H9 (cell line): ENCODE measurements at regions not wholly inside any gene's neighbourhood (a gene's known extent, or its start where the extent isn't known, plus 50 kb on each side); places are given as distances from the start of the nearest gene placed in this dataset.

Experiments
- DNase-seq: peaks from one replicate; pipeline ENCODE4 v3.0.0-alpha.2; 2017
- H2AFZ ChIP-seq: one replicate; pipeline ENCODE4 v1.6.1; 2013; ENCODE audit warnings: mild to moderate bottlenecking, low read length, control low read depth, moderate library complexity
- H2AK5ac ChIP-seq: 2 replicates; pipeline ENCODE4 v1.6.1; 2013; ENCODE audit warnings: low read length, control low read depth, mixed read lengths; ENCODE audit not compliant: insufficient read length
- H2BK120ac ChIP-seq: one replicate; pipeline ENCODE4 v1.6.1; 2013; ENCODE audit warnings: low read depth, mild to moderate bottlenecking, low read length, control low read depth, inconsistent platforms; ENCODE audit not compliant: poor library complexity, severe bottlenecking
- H2BK12ac ChIP-seq: 2 replicates; pipeline ENCODE4 v1.6.1; 2013; ENCODE audit warnings: low read length, control low read depth, mixed read lengths, low read depth; ENCODE audit not compliant: insufficient read length
- H2BK15ac ChIP-seq: 2 replicates; pipeline ENCODE4 v1.6.1; 2013; ENCODE audit warnings: low read depth, low read length, control low read depth
- H2BK20ac ChIP-seq: one replicate; pipeline ENCODE4 v1.6.1; 2013; ENCODE audit warnings: low read depth, mild to moderate bottlenecking, low read length, control low read depth, inconsistent platforms; ENCODE audit not compliant: poor library complexity, severe bottlenecking
- H2BK5ac ChIP-seq: 2 replicates; pipeline ENCODE4 v1.6.1; 2013; ENCODE audit warnings: low read length, control low read depth, mixed read lengths; ENCODE audit not compliant: insufficient read length
- H3K14ac ChIP-seq: 2 replicates; pipeline ENCODE4 v1.6.1; 2013; ENCODE audit warnings: low read length, control low read depth; ENCODE audit not compliant: insufficient read depth
- H3K18ac ChIP-seq: 2 replicates; pipeline ENCODE4 v1.6.1; 2013; ENCODE audit warnings: low read depth, mild to moderate bottlenecking, mixed read lengths, low read length, control low read depth; ENCODE audit not compliant: insufficient read length
- H3K23ac ChIP-seq: 2 replicates; pipeline ENCODE4 v1.6.1; 2013; ENCODE audit warnings: low read length, control low read depth, mixed read lengths, low read depth; ENCODE audit not compliant: insufficient read length
- H3K23me2 ChIP-seq: 2 replicates; pipeline ENCODE4 v1.6.1; 2013; ENCODE audit warnings: low read depth, mild to moderate bottlenecking, mixed read lengths, low read length, control low read depth; ENCODE audit not compliant: insufficient read length, poor library complexity, severe bottlenecking
- H3K27ac ChIP-seq: 2 replicates; pipeline ENCODE4 v1.5.1; 2013; ENCODE audit warnings: low read length, control low read depth, mixed read lengths, low read depth; ENCODE audit not compliant: insufficient read length
- H3K27me3 ChIP-seq: 2 replicates; pipeline ENCODE4 v1.6.1; 2013; ENCODE audit warnings: low read length, control low read depth, inconsistent platforms; ENCODE audit not compliant: insufficient read depth
- H3K4ac ChIP-seq: 2 replicates; pipeline ENCODE4 v1.6.1; 2013; ENCODE audit warnings: low read depth, mild to moderate bottlenecking, control low read depth, inconsistent platforms, low read length, moderate library complexity
- H3K4me1 ChIP-seq: 2 replicates; pipeline ENCODE4 v1.6.1; 2013; ENCODE audit warnings: low read length, control low read depth, inconsistent platforms; ENCODE audit not compliant: insufficient read depth
- H3K4me2 ChIP-seq: 2 replicates; pipeline ENCODE4 v1.6.1; 2013; ENCODE audit warnings: low read length, control low read depth, mixed read lengths; ENCODE audit not compliant: insufficient read length, insufficient read depth
- H3K56ac ChIP-seq: 2 replicates; pipeline ENCODE4 v1.6.1; 2013; ENCODE audit warnings: low read depth, mild to moderate bottlenecking, mixed read lengths, low read length, control low read depth; ENCODE audit not compliant: insufficient read length
- H3K79me1 ChIP-seq: 2 replicates; pipeline ENCODE4 v1.6.1; 2013; ENCODE audit warnings: low read depth, mild to moderate bottlenecking, moderate library complexity, low read length, control low read depth, inconsistent platforms; ENCODE audit not compliant: insufficient read depth, poor library complexity, severe bottlenecking
- H3K79me2 ChIP-seq: 2 replicates; pipeline ENCODE4 v1.6.1; 2013; ENCODE audit warnings: low read length, control low read depth, inconsistent platforms; ENCODE audit not compliant: insufficient read depth
- H3K9ac ChIP-seq: 2 replicates; pipeline ENCODE4 v1.6.1; 2013; ENCODE audit warnings: low read length, control low read depth, mixed read lengths; ENCODE audit not compliant: insufficient read length; ENCODE audit errors: extremely low read depth
- H3K9me3 ChIP-seq: one replicate; pipeline ENCODE4 v1.6.1; 2013; ENCODE audit warnings: low read depth, low read length, inconsistent platforms; ENCODE audit not compliant: control insufficient read depth
- H3T11ph ChIP-seq: one replicate; pipeline ENCODE4 v1.6.1; 2013; ENCODE audit warnings: mild to moderate bottlenecking, low read length, control low read depth, inconsistent platforms
- H4K20me1 ChIP-seq: one replicate; pipeline ENCODE4 v1.6.1; 2013; ENCODE audit not compliant: control insufficient read depth, insufficient read length, insufficient read depth
- H4K5ac ChIP-seq: 2 replicates; pipeline ENCODE4 v1.6.1; 2013; ENCODE audit warnings: low read depth, mild to moderate bottlenecking, mixed read lengths, low read length, control low read depth; ENCODE audit not compliant: insufficient read length
- H4K8ac ChIP-seq: replicated peaks from 2 replicates; pipeline ENCODE4 v1.6.1; 2013; ENCODE audit warnings: low read length, control low read depth, mixed read lengths, low read depth; ENCODE audit not compliant: insufficient read length
- H4K91ac ChIP-seq: 2 replicates; pipeline ENCODE4 v1.6.1; 2013; ENCODE audit warnings: low read depth, mild to moderate bottlenecking, moderate library complexity, mixed read lengths, low read length, control low read depth; ENCODE audit not compliant: insufficient read length
- H3K27ac Mint-ChIP-seq, 3 experiments: 2 replicates in 2 of 3; 3 replicates in 1 of 3; pipeline ENCODE4 v1.8.0; 2020 to 2021; ENCODE audit warnings: mixed read lengths in 3 of 3, mild to moderate bottlenecking in 1 of 3, moderate library complexity in 1 of 3
- H3K27me3 Mint-ChIP-seq: 2 replicates; pipeline ENCODE4 v1.8.0; 2021; ENCODE audit warnings: low read depth, mild to moderate bottlenecking, moderate library complexity, mixed read lengths
- H3K36me3 Mint-ChIP-seq, 3 experiments: 2 replicates in 2 of 3; 3 replicates in 1 of 3; pipeline ENCODE4 v1.8.0; 2020 to 2021; ENCODE audit warnings: low read depth in 3 of 3, mixed read lengths in 3 of 3; ENCODE audit not compliant: insufficient read depth in 1 of 3
- H3K4me1 Mint-ChIP-seq, 2 experiments: 2 replicates each; pipeline ENCODE4 v1.8.0; 2020; ENCODE audit warnings: mixed read lengths in 2 of 2
- H3K4me3 Mint-ChIP-seq, 2 experiments: 2 replicates in 1 of 2; 3 replicates in 1 of 2; pipeline ENCODE4 v1.8.0; 2020 to 2021; ENCODE audit warnings: mild to moderate bottlenecking in 2 of 2, mixed read lengths in 2 of 2, moderate library complexity in 1 of 2
- H3K9me3 Mint-ChIP-seq, 2 experiments: 2 replicates in 1 of 2; 3 replicates in 1 of 2; pipeline ENCODE4 v1.8.0; 2020; ENCODE audit warnings: mild to moderate bottlenecking in 2 of 2, mixed read lengths in 2 of 2, moderate library complexity in 1 of 2
- CTCF ChIP-seq: fragments of 200-600 bp; sonication (generic); conservative IDR thresholded peaks from 3 replicates; pipeline ENCODE4 v1.8.0; 2021; ENCODE audit warnings: antibody characterized with exemption, mild to moderate bottlenecking
- WGBS: extraction: QIAGEN DNeasy Blood & Tissue Kit; methylation state at CpG from one replicate; pipeline ENCODE4 v1.1.7; 2013; ENCODE audit warnings: missing lambda C conversion rate, low lambda C conversion rate, mixed read lengths; ENCODE audit not compliant: insufficient read length; ENCODE audit errors: extremely low coverage; 5-methylcytosine and 5-hydroxymethylcytosine counted together

GRCh38 chr2:41378420-41378819 lies 669.4 kb upstream of the PKDCC start:
- H3K4me1 ChIP-seq: no peaks in the 10 kb centered on the region
- H3T11ph ChIP-seq: no peak overlapping the region
- no peak overlapping the region for H3K56ac ChIP-seq
- no peak overlapping the region for H3K27ac ChIP-seq
- no peak overlapping the region for H3K4ac ChIP-seq
- no peaks in the 10 kb centered on the region for H3K27me3 ChIP-seq
- no peak overlapping the region for H2BK15ac ChIP-seq
- H3K9me3 ChIP-seq: no peaks in the 10 kb centered on the region
- Mint-ChIP-seq H3K4me3 (no peak overlapping the region), H3K4me1 (peaks cover 29 to 36% of the 10 kb centered on the region in 2 experiments), H3K9me3 (peaks cover 7 to 18% of the 10 kb centered on the region in 2 experiments; a peak in 4 of 5 replicates), H3K36me3 (peaks cover 2 to 16% (median 15%) of the 10 kb centered on the region in 3 experiments; a peak in 6 of 7 replicates), H3K27me3 (peaks cover 21% of the 10 kb centered on the region), H3K27ac (no peak overlapping the region)
- H4K8ac ChIP-seq: no peak overlapping the region
- no peaks in the 10 kb centered on the region for H3K79me1 ChIP-seq
- no CpG with 5 or more reads among the region's 11 CpGs for WGBS
- H4K91ac ChIP-seq: no peak overlapping the region
- no peak overlapping the region for H2BK5ac ChIP-seq
- H3K18ac ChIP-seq: no peak overlapping the region
- no peak overlapping the region for H2AK5ac ChIP-seq
- H3K23me2 ChIP-seq: no peaks in the 10 kb centered on the region
- no peak for DNase-seq
- H3K23ac ChIP-seq: no peak overlapping the region
- H2BK20ac ChIP-seq: no peak overlapping the region
- H4K20me1 ChIP-seq: no peaks in the 10 kb centered on the region
- H2BK12ac ChIP-seq: no peak overlapping the region
- H3K9ac ChIP-seq: no peak overlapping the region
- H3K14ac ChIP-seq: no peak overlapping the region
- H4K5ac ChIP-seq: no peak overlapping the region
- H3K4me2 ChIP-seq: no peak overlapping the region
- H2AFZ ChIP-seq: no peak overlapping the region
- TF ChIP-seq CTCF: no peak
- no peak overlapping the region for H2BK120ac ChIP-seq
- no peaks in the 10 kb centered on the region for H3K79me2 ChIP-seq
